GM19351 (cell line): ENCODE measurements at regions not wholly inside any gene's neighbourhood (a gene's known extent, or its start where the extent isn't known, plus 50 kb on each side); places are given as distances from the start of the nearest gene placed in this dataset.

ENCODE experiments used
- ATAC-seq: cut with Tn5 transposase; IDR thresholded peaks from one replicate; pipeline ENCODE4 v1.9.1; 2021; ENCODE audit warnings: mild to moderate bottlenecking, moderate library complexity; ENCODE audit not compliant: unreplicated experiment

DNA sequence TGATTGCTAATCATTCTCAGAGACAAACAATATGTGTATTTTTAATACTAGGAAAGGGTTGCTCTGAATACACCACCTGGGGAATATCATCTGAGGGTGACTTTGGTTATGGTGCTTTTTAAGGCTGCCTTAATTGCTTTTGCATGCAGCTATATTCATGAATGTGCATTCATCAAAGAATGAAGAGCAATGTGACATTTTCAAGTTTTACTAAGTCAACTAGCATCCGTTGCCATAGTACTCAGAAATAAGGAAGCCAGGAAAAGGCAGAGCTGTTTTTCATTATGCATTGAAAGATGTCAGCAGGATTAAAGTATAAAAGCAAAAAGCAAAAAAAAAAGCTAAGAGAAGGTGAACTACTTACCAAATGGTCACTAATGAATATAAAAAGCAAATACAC is 67.4 kb upstream of the PCDH18 start:
- no peak for ATAC-seq

DNA sequence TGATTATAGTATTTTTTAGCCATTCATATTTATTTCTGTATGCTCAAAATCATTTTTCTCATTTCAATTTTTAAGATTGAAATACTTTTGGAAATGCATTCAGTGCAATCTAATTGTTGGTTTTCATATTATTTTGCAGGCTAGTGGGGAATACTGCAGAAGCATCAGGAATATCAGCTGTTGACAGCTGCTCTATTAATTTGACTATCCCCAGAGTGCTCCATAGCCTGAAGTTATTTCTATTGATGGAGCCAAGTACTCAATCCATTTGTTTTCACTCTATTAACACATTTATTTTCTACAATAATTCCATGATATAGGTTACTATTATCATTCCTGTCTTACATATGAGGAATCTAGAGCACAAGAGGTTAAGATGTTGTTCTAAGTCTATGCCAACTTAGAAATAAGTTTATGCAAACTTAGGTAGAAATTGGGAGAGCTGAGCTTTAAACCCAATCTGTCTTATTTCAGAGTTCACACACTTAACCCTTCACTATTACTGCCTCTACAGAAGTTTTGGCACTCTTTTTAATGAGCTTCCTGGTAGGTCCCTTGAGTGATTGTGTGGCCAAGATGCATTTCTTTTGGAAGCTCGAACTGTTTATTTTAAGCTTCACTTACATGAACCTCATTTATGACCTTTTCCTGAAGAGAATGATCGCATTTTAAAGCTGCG is 65.6 kb upstream of the PCDH18 start:
- no peak for ATAC-seq

DNA sequence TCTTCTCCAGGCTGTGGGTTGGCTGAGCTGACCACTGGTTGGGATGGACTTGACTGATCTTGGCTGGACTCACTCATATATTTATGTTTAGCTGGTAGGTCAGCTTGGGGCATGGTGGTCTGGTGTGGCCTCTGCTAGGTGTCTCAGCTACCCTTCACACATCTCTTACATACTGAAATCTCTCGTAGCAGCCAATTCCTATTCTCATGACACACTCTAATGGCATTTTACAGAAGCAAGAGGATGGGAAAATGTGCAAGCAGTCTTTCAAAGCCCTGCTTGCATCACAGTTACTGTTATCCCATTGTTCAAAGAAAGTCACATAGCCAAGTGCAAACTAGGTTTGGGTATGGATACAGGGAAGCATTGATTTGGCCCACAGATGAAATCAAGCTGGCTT is 55.5 kb upstream of the PCDH18 start:
- no peak for ATAC-seq

DNA sequence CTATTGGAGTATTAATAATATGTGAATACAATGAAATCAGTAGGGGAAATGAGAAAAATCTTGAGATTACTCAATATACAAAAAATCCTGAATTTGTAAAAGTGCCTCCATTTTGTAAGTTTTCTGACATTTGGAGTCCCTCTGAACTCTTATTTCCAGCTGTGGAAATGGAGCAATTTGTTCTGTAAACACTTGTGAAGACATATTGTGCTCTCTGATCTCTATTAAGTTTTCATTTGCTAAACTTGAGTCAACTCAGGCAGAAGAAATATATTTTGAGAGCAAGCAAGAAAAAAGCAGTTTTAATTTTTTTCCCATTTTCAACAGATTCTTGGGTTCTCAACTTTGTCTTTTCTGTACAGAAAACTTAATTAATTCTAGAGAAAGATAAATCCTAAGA is 51.4 kb upstream of the PCDH18 start:
- ATAC-seq = no peak
